ENCODE measurements at regions not wholly inside any gene's neighbourhood (a gene's known extent, or its start where the extent isn't known, plus 50 kb on each side); places are given as distances from the start of the nearest gene placed in this dataset.

GRCh38 chr18:67854340-67854739, 337.8 kb upstream of the DSEL start:
- no peaks in the 10 kb centered on the region for H3K27me3 ChIP-seq (ENCODE audit: control insufficient read depth, low read length)
- TF ChIP-seq CTCF (IDR thresholded peaks at IDR 0.05; ENCODE audit: low read depth, low read length, poor library complexity, severe bottlenecking) (no peak), EZH2phosphoT487 (IDR thresholded peaks at IDR 0.05; ENCODE audit: borderline replicate concordance, low read length) (no peak)
- no peaks in the 10 kb centered on the region for H4K20me1 ChIP-seq (ENCODE audit: control insufficient read depth, insufficient read depth, low read depth, low read length)
- H3K9me3 ChIP-seq (ENCODE audit: control insufficient read depth, insufficient read depth, low read length) = no peaks in the 10 kb centered on the region
- no peak overlapping the region for H3K4me3 ChIP-seq (ENCODE audit: low read length)
- no peaks in the 10 kb centered on the region for H3K79me2 ChIP-seq (ENCODE audit: control insufficient read depth, low read length)
- no peaks in the 10 kb centered on the region for H3K9me2 ChIP-seq (replicated peaks; ENCODE audit: control insufficient read depth, low read length)
- no peak overlapping the region for H3K27ac ChIP-seq (ENCODE audit: low read depth, low read length)
- H3F3A ChIP-seq (ENCODE audit: control insufficient read depth, insufficient read depth) = no peaks in the 10 kb centered on the region
- no peaks in the 10 kb centered on the region for H3K36me3 ChIP-seq (ENCODE audit: control insufficient read depth, low read length)
- no peaks in the 10 kb centered on the region for H3K4me1 ChIP-seq (ENCODE audit: control insufficient read depth, low read length)
- H3K4me2 ChIP-seq (ENCODE audit: low read length) = no peak overlapping the region

DNA sequence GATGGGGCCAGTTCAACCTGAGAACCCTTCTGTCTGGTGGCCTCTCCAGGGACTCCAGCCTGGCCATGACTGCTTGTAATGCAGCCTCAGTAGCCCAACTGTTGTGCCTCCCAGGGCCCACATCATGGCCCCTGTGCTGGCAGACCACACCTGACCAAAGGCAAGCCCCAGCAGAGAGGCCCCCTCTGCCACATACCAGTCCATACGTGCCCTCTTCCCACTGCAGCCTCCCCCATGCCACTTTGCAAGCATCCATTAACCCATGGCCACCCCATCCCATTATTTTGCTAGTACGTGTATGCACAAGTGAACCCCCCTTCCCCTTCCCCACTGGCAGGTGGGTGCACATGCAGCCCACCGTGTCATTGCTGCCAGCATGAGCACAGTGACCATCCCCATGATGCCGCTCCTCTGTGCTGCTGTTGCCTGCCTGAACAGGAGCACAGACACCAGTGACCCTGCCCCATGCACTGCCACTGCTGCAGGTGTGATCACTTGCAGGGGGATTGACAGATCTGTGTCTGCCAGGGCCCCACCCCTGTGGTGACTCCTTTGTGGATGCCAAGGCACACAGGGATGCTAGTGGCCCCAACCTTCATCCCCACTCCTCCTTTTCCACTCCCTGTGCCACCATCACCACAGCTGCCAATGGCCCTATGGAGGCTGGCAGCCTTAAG, 330.0 kb upstream of the DSEL start:
- H3K36me3 ChIP-seq (ENCODE audit: control insufficient read depth, low read length) = no peaks in the 10 kb centered on the region
- no peaks in the 10 kb centered on the region for H3F3A ChIP-seq (ENCODE audit: control insufficient read depth, insufficient read depth)
- no peaks in the 10 kb centered on the region for H3K9me3 ChIP-seq (ENCODE audit: control insufficient read depth, insufficient read depth, low read length)
- H3K9me2 ChIP-seq (replicated peaks; ENCODE audit: control insufficient read depth, low read length) = no peaks in the 10 kb centered on the region
- H3K4me3 ChIP-seq (ENCODE audit: low read length) = no peak overlapping the region
- no peak overlapping the region for H3K4me2 ChIP-seq (ENCODE audit: low read length)
- H3K4me1 ChIP-seq (ENCODE audit: control insufficient read depth, low read length) = no peaks in the 10 kb centered on the region
- H3K27ac ChIP-seq (ENCODE audit: low read depth, low read length) = no peak overlapping the region
- TF ChIP-seq CTCF (IDR thresholded peaks at IDR 0.05; ENCODE audit: low read depth, low read length, poor library complexity, severe bottlenecking) (no peak), EZH2phosphoT487 (IDR thresholded peaks at IDR 0.05; ENCODE audit: borderline replicate concordance, low read length) (no peak)
- H4K20me1 ChIP-seq (ENCODE audit: control insufficient read depth, insufficient read depth, low read depth, low read length) = no peaks in the 10 kb centered on the region
- H3K79me2 ChIP-seq (ENCODE audit: control insufficient read depth, low read length) = no peaks in the 10 kb centered on the region
- H3K27me3 ChIP-seq (ENCODE audit: control insufficient read depth, low read length) = no peaks in the 10 kb centered on the region

- Histone ChIP-seq H3K9me3 (ENCODE audit: control insufficient read depth, insufficient read depth, low read length) (no peaks in the 10 kb centered on the region), H4K20me1 (ENCODE audit: control insufficient read depth, insufficient read depth, low read depth, low read length) (no peaks in the 10 kb centered on the region), H3K36me3 (ENCODE audit: control insufficient read depth, low read length) (no peaks in the 10 kb centered on the region), H3K4me3 (ENCODE audit: low read length) (no peak overlapping the region), H3K27ac (ENCODE audit: low read depth, low read length) (no peak overlapping the region), H3K9me2 (replicated peaks; ENCODE audit: control insufficient read depth, low read length) (no peaks in the 10 kb centered on the region), H3K4me1 (ENCODE audit: control insufficient read depth, low read length) (no peaks in the 10 kb centered on the region), H3F3A (ENCODE audit: control insufficient read depth, insufficient read depth) (no peaks in the 10 kb centered on the region), H3K79me2 (ENCODE audit: control insufficient read depth, low read length) (no peaks in the 10 kb centered on the region), H3K4me2 (ENCODE audit: low read length) (no peak overlapping the region), H3K27me3 (ENCODE audit: control insufficient read depth, low read length) (no peaks in the 10 kb centered on the region)
- TF ChIP-seq CTCF (IDR thresholded peaks at IDR 0.05; ENCODE audit: low read depth, low read length, poor library complexity, severe bottlenecking) (no peak), EZH2phosphoT487 (IDR thresholded peaks at IDR 0.05; ENCODE audit: borderline replicate concordance, low read length) (no peak)
These were observed 328.5 kb upstream of the DSEL start for GRCh38 chr18:67845035-67845434.
